ENCODE measurements at regions not wholly inside any gene's neighbourhood (a gene's known extent, or its start where the extent isn't known, plus 50 kb on each side); places are given as distances from the start of the nearest gene placed in this dataset.

DNA sequence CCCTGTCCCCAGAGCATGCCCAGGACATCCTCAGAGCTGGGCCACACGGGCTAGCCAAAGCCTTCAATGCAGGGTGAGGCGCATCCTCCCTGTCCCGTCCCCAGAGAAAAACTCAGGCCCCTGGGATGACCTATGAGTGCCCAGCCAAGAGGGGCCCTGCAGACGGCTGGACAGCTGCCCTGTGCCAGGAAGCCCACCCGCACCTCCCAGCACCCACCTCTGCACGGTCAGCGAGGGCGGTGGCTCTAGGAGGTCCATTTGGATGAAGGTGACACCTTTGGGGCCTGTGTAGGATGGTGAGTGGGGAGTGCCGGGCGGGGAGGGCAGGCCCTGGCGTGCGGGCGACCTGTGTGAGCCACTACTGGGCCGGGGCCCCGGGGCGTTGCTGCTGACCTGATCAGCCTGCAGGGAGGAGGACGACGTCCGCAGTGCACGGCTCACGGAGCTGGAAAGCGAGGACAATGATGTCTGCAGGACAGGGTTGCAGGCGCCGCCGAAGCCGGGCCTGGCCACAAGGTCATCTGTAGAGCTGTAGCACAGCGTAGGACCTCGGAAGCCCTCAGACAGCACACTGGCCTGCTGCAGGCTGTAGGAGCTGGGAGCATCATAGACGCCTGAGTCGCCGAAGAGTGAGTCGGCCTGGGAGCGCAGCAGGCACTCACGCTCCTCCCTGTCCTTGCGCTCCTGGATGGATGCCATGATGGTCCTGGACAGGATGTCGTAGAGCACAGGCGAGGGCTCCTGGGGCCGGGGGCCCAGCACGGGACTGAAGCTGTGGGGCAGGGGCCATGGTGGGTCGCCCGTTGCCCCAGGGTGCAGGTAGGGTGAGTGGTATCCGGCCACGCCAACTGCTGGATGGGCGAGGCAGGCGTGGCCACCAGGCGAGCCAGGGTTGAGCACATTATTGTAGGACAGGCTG, 180.5 kb downstream of the IGLL1 start:
- Histone ChIP-seq H3K18ac (ENCODE audit: low read length) (peak overlapping the region; percentile 44), H2BK12ac (ENCODE audit: low read length) (peak overlapping the region; percentile 27), H4K12ac (ENCODE audit: low read depth, low read length) (no peak overlapping the region), H3K9ac (ENCODE audit: low read length) (no peak overlapping the region), H3K36me3 (ENCODE audit: control insufficient read depth in 1 of 2, insufficient read depth in 2 of 2, low read length in 2 of 2) (peaks cover 41 to 44% of the 10 kb centered on the region in 2 experiments), H3K27ac (ENCODE audit: low read depth, low read length) (no peak overlapping the region), H2BK5ac (ENCODE audit: low read depth, low read length, poor library complexity) (no peak overlapping the region), H3K4me2 (ENCODE audit: low read length) (no peak overlapping the region), H3K14ac (ENCODE audit: low read length) (peak overlapping the region; percentile 27), H2BK120ac (ENCODE audit: insufficient read depth, low read length, poor library complexity) (no peak overlapping the region), H3K27me3 (ENCODE audit: insufficient read depth, low read length) (no peaks in the 10 kb centered on the region), H4K8ac (ENCODE audit: low read depth, low read length) (no peak overlapping the region), H3K79me1 (ENCODE audit: low read length) (peaks cover 24% of the 10 kb centered on the region), H2AFZ (ENCODE audit: insufficient read depth, low read length, poor library complexity) (no peak overlapping the region), H3K79me2 (ENCODE audit: control insufficient read depth, insufficient read depth, low read length, poor library complexity) (peaks cover 9% of the 10 kb centered on the region), H3K4ac (ENCODE audit: low read depth, low read length) (peak overlapping the region; percentile 14), H2AK5ac (ENCODE audit: low read length) (peak overlapping the region; percentile 19), H3K4me3 (ENCODE audit: low read depth, low read length) (no peak overlapping the region), H3K23ac (ENCODE audit: low read length) (no peak overlapping the region), H4K91ac (ENCODE audit: low read depth, low read length) (peak overlapping the region; percentile 47), H3K9me3 (ENCODE audit: insufficient read depth, low read depth, low read length) (peaks cover 8% of the 10 kb centered on the region), H3K4me1 (ENCODE audit: control insufficient read depth in 1 of 2, insufficient read depth in 2 of 2, low read length in 2 of 2) (peaks cover 30 to 37% of the 10 kb centered on the region in 2 experiments)
- peak in 1 of 2 donors; percentile 34 for DNase-seq
- WGBS (ENCODE audit: extremely low coverage, insufficient coverage, insufficient read length): no CpG with 5 or more reads among the region's 46 CpGs

DNA sequence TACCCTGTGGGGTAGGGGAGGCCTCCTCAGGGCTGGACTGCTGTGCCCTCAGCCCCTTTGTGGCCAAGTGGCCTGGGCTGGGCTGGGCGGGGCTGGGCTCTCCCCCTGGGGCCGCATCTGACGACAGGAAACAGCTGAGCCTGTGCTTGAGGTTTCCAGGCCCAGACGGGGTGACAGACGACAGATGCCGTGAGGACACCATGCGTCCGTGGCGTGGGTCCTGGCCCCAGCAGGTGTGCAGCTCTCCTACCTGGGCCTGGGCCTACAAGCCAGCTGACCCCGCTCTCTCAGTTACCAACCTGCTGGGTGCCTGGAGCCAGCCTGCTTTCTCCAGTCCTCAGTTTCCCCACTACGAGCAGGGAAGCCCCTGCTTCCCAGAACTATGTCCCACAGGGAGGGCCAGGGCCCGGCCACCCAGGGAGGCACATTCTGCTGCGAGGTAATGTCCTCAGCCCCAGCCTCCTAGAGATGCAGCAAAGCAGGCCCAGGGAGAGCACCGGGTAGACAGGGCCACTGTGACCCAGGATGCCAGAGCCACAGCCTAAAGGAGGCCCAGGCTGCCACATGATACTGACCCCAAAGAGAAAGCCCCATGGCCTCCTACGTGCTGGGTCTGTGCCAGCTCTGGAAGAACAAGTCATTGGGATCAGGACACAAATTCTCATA, 181.3 kb downstream of the IGLL1 start:
- Histone ChIP-seq H2BK12ac (ENCODE audit: low read length) (no peak overlapping the region), H3K79me2 (ENCODE audit: control insufficient read depth, insufficient read depth, low read length, poor library complexity) (peaks cover 9% of the 10 kb centered on the region), H2AFZ (ENCODE audit: insufficient read depth, low read length, poor library complexity) (no peak overlapping the region), H3K4me1 (ENCODE audit: control insufficient read depth in 1 of 2, insufficient read depth in 2 of 2, low read length in 2 of 2) (peaks cover 30 to 37% of the 10 kb centered on the region in 2 experiments), H3K27ac (ENCODE audit: low read depth, low read length) (no peak overlapping the region), H3K4me2 (ENCODE audit: low read length) (no peak overlapping the region), H3K9ac (ENCODE audit: low read length) (no peak overlapping the region), H3K14ac (ENCODE audit: low read length) (peak overlapping the region; percentile 12), H3K4ac (ENCODE audit: low read depth, low read length) (no peak overlapping the region), H3K18ac (ENCODE audit: low read length) (peak overlapping the region; percentile 67), H4K8ac (ENCODE audit: low read depth, low read length) (no peak overlapping the region), H3K27me3 (ENCODE audit: insufficient read depth, low read length) (no peaks in the 10 kb centered on the region), H3K79me1 (ENCODE audit: low read length) (peaks cover 24% of the 10 kb centered on the region), H3K9me3 (ENCODE audit: insufficient read depth, low read depth, low read length) (peaks cover 6% of the 10 kb centered on the region), H2BK120ac (ENCODE audit: insufficient read depth, low read length, poor library complexity) (no peak overlapping the region), H3K36me3 (ENCODE audit: control insufficient read depth in 1 of 2, insufficient read depth in 2 of 2, low read length in 2 of 2) (peaks cover 41 to 47% of the 10 kb centered on the region in 2 experiments), H3K23ac (ENCODE audit: low read length) (no peak overlapping the region), H2BK5ac (ENCODE audit: low read depth, low read length, poor library complexity) (peak overlapping the region; percentile 4), H2AK5ac (ENCODE audit: low read length) (peak overlapping the region; percentile 62), H3K4me3 (ENCODE audit: low read depth, low read length) (no peak overlapping the region), H4K91ac (ENCODE audit: low read depth, low read length) (no peak overlapping the region), H4K12ac (ENCODE audit: low read depth, low read length) (no peak overlapping the region)
- no peak for DNase-seq
- WGBS (ENCODE audit: extremely low coverage, insufficient coverage, insufficient read length): no CpG with 5 or more reads among the region's 15 CpGs

DNA sequence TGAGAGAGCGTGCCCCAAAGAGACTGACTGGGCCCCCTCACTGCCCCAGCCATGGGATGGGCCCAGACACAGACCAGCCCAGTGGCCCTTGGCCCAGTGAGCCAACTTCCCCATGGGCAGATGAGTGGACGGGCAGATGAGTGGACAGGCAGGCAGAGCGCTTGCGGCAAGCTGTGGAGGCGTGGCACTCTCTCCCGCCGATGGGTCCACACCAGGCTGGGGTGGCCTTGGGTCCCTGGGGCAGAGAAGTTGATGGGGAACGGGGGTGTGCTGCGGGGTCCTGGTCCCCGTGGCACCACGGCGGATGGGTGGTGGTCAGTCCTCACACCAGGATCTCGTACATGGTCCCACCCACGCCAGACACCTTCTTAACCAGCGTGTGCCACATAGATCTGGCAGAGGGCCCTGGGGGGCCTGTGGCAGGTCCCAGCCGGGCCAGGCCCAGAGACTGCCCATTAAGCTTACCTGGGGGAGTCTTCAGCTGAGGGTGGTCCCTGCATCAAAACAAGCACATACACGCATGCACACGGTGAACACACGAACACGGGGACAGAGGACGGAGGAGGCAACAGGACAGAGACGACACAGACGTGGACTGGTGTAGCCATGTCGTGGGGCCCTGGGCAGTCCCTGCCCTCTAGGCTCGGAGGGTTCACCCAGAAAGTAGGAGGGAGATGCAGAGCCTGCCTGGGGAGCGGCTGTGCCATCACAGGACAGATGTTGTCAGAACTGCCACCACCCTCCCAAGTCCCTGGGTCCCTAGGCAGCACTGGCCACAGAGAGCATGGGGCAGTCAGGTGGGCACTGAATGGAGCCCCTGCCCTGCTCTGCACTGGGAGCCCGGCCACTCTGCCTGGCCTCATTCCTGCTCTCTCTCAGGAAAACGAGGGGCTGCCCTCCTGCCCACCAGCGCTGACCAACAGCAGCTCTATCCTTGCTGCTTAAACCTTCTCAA, 182.2 kb downstream of the IGLL1 start:
- Histone ChIP-seq H3K79me2 (ENCODE audit: control insufficient read depth, insufficient read depth, low read length, poor library complexity) (peaks cover 9% of the 10 kb centered on the region), H3K4me3 (ENCODE audit: low read depth, low read length) (no peak overlapping the region), H4K8ac (ENCODE audit: low read depth, low read length) (no peak overlapping the region), H3K14ac (ENCODE audit: low read length) (no peak overlapping the region), H2AFZ (ENCODE audit: insufficient read depth, low read length, poor library complexity) (no peak overlapping the region), H3K4me2 (ENCODE audit: low read length) (no peak overlapping the region), H3K27ac (ENCODE audit: low read depth, low read length) (no peak overlapping the region), H3K18ac (ENCODE audit: low read length) (peak overlapping the region; percentile 37), H4K91ac (ENCODE audit: low read depth, low read length) (no peak overlapping the region), H2BK12ac (ENCODE audit: low read length) (peak overlapping the region; percentile 26), H2AK5ac (ENCODE audit: low read length) (no peak overlapping the region), H3K23ac (ENCODE audit: low read length) (no peak overlapping the region), H3K79me1 (ENCODE audit: low read length) (peaks cover 22% of the 10 kb centered on the region), H3K9me3 (ENCODE audit: insufficient read depth, low read depth, low read length) (peaks cover 4% of the 10 kb centered on the region), H2BK120ac (ENCODE audit: insufficient read depth, low read length, poor library complexity) (no peak overlapping the region), H2BK5ac (ENCODE audit: low read depth, low read length, poor library complexity) (no peak overlapping the region), H4K12ac (ENCODE audit: low read depth, low read length) (no peak overlapping the region), H3K9ac (ENCODE audit: low read length) (no peak overlapping the region), H3K4ac (ENCODE audit: low read depth, low read length) (no peak overlapping the region), H3K36me3 (ENCODE audit: control insufficient read depth in 1 of 2, insufficient read depth in 2 of 2, low read length in 2 of 2) (peaks cover 41 to 47% of the 10 kb centered on the region in 2 experiments), H3K4me1 (ENCODE audit: control insufficient read depth in 1 of 2, insufficient read depth in 2 of 2, low read length in 2 of 2) (peaks cover 30 to 35% of the 10 kb centered on the region in 2 experiments), H3K27me3 (ENCODE audit: insufficient read depth, low read length) (no peaks in the 10 kb centered on the region)
- no peak for DNase-seq
- WGBS (ENCODE audit: extremely low coverage, insufficient coverage, insufficient read length): no CpG with 5 or more reads among the region's 29 CpGs
